ENCODE measurements at regions not wholly inside any gene's neighbourhood (a gene's known extent, or its start where the extent isn't known, plus 50 kb on each side); places are given as distances from the start of the nearest gene placed in this dataset.

DNA sequence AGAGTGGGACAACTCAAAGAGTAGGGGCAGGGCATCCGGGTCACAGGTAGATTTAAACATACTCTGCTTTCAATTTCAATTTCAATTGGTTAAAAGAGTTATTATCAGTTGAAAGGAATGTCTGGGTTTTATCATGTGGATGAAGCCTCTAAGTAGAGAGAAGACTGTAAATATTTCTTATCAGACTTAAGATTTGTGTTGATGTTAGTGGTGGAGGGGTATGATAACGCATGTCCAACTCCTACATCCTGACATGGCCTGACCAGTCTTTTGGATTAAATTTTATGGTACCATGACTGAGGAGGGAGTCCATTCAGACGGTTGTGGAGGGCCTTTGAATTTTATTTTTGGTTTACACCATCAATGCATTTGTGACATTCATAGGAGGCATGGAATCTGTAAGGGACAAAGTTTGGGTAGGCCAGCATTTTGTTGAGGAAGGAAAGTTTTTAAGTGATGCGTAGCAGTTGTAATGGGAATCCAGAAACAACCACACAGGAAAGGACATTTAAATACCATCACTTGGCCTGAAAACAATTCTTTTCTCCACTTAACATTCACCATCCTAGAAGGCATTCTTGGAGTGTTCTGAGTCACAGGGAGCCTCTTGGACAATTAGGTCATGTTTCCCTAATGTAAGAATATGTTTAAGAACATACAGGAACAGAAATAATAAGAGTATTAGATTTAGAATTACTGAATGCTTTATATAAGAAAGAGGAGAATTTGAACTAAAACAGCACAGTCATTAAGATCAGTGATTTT is 371.9 kb downstream of the ATP23 start:
- no peak for TF ChIP-seq POLR2A (IDR thresholded peaks at IDR 0.05; ENCODE audit: low read depth, low read length)
- TF ChIP-seq, protein P1, sequence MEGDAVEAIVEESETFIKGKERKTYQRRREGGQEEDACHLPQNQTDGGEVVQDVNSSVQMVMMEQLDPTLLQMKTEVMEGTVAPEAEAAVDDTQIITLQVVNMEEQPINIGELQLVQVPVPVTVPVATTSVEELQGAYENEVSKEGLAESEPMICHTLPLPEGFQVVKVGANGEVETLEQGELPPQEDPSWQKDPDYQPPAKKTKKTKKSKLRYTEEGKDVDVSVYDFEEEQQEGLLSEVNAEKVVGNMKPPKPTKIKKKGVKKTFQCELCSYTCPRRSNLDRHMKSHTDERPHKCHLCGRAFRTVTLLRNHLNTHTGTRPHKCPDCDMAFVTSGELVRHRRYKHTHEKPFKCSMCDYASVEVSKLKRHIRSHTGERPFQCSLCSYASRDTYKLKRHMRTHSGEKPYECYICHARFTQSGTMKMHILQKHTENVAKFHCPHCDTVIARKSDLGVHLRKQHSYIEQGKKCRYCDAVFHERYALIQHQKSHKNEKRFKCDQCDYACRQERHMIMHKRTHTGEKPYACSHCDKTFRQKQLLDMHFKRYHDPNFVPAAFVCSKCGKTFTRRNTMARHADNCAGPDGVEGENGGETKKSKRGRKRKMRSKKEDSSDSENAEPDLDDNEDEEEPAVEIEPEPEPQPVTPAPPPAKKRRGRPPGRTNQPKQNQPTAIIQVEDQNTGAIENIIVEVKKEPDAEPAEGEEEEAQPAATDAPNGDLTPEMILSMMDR (conservative IDR thresholded peaks at IDR 0.05; ENCODE audit: low read depth, low read length), result no peak
- no peak for TF ChIP-seq NFE2L2 (IDR thresholded peaks at IDR 0.05; ENCODE audit: low read depth, low read length)
- no peak for TF ChIP-seq CEBPB (IDR thresholded peaks at IDR 0.05; ENCODE audit: low read depth, low read length)
- TF ChIP-seq MAFK (IDR thresholded peaks at IDR 0.05; ENCODE audit: low read depth, low read length), result no peak
- TF ChIP-seq SMC3 (IDR thresholded peaks at IDR 0.05; ENCODE audit: low read depth, low read length), result no peak
